Epidermal melanocyte (primary cell): ENCODE measurements at regions not wholly inside any gene's neighbourhood (a gene's known extent, or its start where the extent isn't known, plus 50 kb on each side); places are given as distances from the start of the nearest gene placed in this dataset.
"Not testable (repeated sequence)": the region's sequence is repeated elsewhere in the genome, so short reads cannot be mapped to it uniquely, and the experiment has no call there.

ENCODE experiments used
- DNase-seq: peaks from one replicate; pipeline ENCODE4 v3.0.0; 2011; ENCODE audit warnings: low spot score; ENCODE audit not compliant: insufficient read length

GRCh38 chr10:81104494-81104893 is 566.8 kb downstream of the SH2D4B start:
- no peak for DNase-seq

- DNase-seq: no peak
Measured at GRCh38 chr10:81108516-81109199, 571.0 kb downstream of the SH2D4B start.

DNA sequence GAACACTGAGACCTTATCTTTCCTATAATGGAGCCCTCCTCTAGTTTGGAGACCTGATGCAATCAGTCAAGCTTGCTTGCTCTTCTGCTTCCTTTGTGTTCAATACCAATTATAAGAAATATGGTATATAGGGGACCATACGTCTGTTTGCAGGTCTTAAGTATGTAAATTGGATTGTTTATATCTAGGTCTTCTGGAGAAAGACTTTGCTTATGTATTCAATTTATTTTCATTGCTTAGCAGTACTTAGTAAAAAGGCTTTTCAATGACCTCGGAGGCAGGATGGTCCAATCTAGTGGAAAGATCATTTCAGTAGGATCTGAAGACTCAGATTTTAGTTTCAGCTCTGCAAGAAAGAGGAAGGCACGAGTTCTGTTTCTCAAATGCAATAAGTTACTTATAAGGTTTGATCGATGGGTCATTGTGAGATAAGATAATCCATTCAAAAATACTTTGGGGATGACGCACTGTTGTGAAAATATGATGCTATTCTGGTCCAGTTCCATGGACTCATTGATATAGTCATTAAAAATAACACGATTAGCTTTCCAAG is 571.6 kb downstream of the SH2D4B start:
- DNase-seq: no peak

DNA sequence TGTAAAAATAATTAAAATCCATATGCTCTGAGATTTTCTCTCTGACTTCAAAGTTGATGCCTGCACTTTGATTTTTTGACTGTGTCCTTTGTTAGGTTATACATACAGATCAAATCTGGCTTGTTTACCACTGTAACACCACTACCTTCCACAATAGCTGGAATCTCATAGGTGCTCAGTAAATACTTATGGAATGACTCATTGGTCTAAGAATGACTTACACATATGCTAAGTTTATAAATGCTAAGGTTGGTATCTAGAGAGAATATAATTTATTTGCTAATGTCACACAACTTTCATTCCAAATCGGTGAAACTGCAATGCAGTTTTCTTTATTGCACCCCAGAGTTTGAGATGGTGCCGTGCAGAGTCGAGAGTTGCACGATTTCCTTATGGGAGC is 578.5 kb downstream of the SH2D4B start:
- DNase-seq: no peak

DNA sequence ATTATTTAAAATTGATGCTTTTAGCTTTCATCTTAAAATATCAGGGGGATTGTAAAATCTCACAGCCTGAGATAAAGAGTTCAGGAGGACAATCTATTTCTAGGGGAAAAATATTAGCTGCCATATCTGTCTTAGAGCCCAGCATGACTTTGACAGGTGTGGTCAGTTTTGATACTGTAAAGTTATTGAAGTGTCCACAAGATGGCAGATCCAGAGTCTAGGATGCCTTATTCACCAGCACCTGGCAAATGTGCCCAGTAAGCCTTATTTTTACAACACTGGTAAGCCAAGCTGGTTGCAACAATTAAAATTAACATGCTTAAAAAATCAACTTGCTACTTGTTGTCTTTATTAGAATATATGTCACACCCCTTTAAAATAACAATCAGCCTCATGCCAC is 579.3 kb downstream of the SH2D4B start:
- no peak for DNase-seq

- no peak for DNase-seq
Measured at GRCh38 chr10:81127931-81128330, 590.2 kb downstream of the SH2D4B start.

GRCh38 chr10:81130014-81130413 is 592.3 kb downstream of the SH2D4B start:
- DNase-seq: no peak

GRCh38 chr10:81135851-81136250 is 598.1 kb downstream of the SH2D4B start:
- no peak for DNase-seq

DNA sequence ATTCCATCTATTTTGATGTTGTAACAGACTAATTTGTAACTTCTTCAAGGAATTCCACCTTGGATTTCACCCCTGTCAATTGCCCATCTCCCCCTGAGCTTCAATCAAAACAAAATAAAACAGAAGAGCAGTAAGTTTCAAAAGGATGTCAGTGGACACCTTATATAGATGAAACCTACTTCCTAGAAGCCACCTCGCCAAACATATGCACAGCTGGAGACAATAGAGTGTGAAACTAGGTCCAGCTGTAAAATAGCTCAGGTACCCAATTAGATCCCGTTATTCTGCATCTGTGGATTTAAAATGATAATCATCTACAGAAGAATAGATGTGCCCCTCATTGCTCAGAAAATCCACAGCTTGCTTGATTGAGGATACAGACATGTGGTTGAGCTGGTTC is 598.6 kb downstream of the SH2D4B start:
- no peak for DNase-seq

GRCh38 chr10:81145975-81146374 is 608.3 kb downstream of the SH2D4B start:
- DNase-seq: no peak

DNA sequence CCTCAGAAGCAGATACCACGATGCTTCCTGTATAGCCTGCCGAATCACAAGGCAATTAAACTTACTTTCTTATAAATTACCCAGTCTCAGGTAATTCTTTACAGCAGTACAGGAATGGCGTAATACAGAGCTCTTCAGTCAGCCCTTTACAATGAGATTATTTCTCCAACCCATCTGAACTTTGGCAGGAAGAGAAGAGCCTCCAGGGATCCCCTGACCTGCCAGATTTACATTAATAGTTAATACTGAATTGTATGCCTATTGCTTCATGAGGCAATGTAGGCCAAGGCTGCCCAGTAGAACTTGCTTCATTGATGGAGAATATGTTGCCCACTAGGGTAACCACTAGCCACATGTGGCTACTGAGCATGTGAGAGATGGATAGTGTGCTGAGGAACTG is 608.7 kb downstream of the SH2D4B start:
- DNase-seq: no peak

- DNase-seq: no peak
Measured at GRCh38 chr10:81152656-81153055, 615.0 kb downstream of the SH2D4B start.

DNA sequence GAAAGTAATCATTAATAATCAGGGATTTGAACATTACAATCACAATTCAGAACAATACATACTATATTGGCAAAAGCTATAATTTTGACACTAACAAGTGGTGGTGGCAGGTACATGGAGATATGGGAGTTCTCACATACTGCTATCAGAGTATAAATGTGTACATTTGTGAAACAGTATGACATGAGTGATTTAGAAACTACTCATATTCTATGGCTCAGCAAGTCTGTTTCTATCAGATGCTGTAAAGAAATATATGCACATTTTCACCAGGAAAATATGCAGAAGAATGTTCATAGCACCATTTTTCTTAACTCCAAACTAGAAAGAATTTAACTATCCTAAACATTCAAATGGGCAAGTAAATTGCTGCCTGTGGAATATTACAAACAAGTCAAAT is 620.0 kb downstream of the SH2D4B start:
- no peak for DNase-seq

- DNase-seq: no peak
Measured at GRCh38 chr10:81177651-81178244, 640.0 kb downstream of the SH2D4B start.

DNA sequence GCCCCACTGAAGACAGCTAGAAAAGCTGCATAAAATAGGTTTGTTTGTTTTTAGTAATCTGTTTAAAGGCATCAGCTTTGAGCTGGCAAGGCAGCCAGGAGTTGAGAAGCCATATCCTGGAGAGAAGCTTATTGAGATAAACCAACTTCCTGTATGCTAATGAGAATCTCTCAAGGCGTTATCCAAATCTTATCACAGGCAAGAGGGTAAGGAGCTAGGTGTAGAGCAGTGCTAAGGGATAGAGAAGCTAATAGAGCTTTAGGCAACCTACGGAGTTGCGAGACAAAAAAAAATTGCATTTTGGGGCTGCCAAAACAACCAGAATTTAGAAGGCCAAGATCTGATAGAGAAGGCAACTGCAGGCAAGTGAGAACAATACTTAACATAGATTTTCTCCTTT is 641.6 kb downstream of the SH2D4B start:
- DNase-seq: no peak

DNA sequence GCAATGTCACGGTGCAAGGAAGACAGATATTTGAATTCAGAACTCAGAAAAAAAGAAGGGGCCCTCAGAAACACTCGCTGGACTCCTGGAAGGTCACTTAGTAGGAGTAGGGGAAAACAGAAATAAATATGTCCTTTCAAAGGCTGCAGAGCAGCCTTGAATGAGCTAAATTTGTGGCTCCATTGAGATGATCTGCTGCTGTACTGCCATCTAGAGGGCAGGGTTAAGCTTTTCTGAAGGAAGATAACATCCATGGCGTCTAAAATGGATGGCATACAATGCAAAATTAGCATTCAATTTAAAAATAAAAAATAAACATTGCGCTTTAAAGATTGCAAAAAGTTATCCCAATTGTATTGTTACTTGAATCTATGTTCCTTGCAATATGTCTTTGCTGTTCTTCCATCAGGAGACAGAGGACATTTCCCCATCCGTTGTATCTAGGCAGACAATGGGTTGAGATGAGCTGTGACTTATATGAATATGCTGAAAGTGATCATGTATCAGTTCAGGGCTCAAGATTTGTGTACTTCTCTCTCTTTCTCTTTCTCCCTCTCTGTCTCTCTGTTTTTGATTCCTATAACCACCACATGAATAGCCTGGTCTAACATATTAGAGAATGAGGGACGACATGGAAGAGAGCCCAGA is 642.2 kb downstream of the SH2D4B start:
- no peak for DNase-seq

DNA sequence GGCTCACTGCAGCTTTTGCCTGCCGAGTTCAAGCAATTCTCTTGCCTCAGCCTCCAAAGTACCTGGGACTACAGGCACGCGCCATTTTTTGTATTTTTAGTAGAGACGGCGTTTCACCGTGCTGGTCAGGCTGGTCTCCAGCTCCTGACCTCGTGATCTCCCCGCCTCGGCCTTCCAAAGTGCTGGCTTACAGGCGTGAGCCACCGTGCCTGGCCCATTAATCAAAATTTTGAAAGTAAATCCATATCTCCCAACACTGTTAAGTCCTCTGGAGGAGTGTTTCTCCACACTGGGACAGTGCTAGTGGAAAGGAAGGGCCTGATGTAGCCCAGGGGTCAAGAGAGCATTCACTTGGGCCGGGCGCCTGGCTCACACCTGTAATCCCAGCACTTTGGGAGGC is 644.6 kb downstream of the SH2D4B start:
- no peak for DNase-seq

- no peak for DNase-seq
Measured at GRCh38 chr10:81192221-81192788, 654.6 kb downstream of the SH2D4B start.

DNA sequence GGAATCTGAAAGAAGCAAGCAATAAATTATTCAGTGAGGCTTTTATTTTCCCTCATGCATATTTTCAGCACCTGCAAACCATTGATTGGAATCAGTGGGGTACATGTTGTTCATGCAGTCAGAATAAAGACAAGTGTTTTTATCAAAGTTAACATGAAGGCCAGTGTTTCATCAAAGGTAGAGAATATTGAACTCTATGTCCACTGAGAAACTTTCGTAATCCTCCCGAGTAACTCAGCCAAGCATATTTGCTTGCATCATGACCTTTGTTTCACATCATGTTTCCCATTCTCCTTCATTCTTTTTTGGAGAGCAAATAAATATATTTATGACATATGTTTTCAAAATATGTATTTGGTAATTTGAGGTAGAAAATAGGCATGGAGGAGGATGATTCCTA is 663.1 kb downstream of the SH2D4B start:
- no peak for DNase-seq

DNA sequence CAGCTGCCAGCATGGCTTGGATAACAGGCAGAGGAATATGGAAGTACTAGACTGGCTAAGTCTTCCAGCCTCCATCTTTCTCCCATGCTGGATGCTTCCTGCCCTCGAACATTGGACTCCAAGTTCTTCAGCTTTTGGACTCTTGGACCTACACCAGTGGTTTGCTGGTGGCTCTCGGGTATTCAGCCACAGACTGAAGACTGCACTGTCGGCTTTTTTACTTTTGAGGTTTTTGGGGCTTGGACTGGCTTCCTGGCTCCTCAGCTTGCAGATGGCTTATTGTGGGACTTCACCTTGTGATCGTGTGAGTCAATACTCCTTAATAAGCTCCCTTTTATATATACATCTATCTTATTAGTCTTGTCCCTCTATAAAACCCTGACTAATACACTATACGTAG is 667.6 kb upstream of the NRG3 start:
- not testable (repeated sequence) for DNase-seq

- no peak for DNase-seq
Measured at GRCh38 chr10:81213370-81213769, 661.6 kb upstream of the NRG3 start.

GRCh38 chr10:81215498-81215897 is 659.5 kb upstream of the NRG3 start:
- no peak for DNase-seq
